HCEC 1CT (cell line): ENCODE measurements at regions not wholly inside any gene's neighbourhood (a gene's known extent, or its start where the extent isn't known, plus 50 kb on each side); places are given as distances from the start of the nearest gene placed in this dataset.

Experiments
- DNase-seq: peaks from one replicate; pipeline ENCODE4 v3.0.0-alpha.2; 2017

DNA sequence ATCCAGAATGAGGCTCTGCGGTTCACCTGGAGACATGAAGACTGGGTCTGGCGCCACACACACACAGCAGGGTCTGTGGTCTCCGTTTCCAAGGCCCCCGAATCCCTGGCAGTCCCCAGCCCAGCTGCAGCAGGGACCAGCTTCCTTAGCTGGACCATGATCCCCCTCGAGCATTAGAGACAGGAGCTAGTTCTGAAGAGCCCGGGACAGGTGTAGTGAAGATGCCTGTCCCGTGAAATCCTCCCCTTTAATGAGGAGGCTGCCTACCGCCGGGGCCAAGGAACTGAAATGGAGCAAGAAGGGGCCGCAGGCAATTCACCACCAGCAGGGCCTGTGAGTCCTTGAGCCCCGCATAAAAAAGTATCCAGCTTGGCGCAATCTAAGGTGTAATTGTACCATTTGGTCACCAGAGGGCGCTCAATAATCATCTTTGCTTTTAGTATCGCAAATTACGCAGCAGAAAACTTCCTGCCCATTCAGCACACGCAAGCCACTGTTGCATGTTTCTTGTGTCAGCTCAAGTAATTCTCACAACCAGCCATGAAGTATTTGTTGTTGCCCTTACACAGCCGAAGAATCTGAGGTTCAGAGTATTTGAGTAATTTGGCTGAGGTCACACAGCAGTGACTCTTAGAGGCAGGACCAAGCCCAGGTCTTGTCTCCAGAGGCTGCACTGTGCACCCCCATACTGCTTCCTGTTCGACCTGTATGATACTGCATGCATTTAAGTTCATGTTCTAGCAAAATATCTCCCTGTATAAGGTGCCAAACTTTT, 54.3 kb upstream of the PPP2R5C start:
- DNase-seq: peak; percentile 64

DNA sequence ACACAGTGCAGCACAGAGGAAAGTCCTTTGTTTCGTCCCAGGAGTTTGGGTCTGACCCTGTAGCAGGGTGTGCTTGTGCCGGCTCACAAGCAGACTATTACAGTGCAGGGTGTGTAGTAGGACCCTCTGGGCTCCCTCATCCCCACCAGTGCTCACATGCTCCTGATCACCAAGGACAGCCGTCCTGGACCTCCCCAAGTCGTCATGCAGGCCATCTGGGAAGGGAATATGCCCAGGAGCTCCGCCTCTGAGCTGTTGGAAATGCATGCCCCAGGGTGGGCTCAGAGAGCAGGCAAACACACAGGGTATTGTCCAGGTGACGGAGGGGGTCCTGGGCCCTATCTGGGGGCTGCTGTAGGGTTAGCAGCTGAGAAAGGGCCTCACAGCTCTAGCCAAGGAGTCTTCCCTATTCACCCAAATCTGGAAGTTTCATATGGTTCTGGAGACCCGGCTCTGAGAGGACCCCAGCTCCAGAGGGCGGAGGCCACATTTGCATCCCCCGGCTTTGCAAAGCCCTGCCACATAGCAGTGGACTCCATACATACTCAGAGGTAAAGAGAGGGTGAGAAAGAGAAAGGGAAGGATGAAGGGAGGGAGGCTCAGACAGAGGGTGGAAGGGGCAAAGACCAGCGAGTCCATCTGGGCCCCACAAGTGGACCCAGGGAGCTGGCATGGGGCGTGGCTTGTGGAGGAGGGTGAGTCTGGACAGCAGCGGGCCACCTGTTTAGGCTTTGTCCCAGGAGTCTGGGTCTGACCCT, 53.5 kb upstream of the PPP2R5C start:
- no peak for DNase-seq

DNA sequence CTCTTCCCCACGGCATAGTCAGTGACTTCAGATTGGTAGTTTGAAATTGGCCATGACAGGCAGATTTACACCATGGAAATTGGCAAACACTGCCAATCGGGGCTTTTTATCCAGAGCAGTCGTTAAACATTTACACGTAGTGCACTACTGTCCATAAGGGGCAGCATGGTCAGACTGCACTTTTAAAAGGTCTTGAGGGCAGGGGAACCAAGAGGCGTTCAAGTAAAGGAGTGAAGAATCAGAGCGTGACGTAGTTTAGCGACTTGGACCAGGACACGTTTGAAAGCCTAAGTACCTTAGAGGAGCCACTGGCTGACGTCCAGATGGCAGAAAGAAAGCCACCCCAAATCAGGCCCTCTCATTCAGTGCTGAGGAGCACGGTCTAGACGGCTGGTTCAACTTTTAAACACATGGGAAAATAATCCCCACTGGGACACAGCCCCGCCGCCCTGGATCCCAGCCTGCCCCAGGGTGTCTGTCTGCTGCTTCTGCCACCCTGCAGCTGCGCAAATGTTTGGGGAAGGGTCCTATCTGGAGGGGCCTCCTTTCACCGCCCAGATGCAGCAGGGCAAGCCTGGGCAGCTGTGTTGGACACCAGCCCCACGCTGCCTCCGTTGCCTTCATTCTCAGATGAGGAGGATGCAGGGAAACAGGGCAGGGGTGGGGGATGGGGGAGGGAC, 52.5 kb upstream of the PPP2R5C start:
- no peak for DNase-seq

DNA sequence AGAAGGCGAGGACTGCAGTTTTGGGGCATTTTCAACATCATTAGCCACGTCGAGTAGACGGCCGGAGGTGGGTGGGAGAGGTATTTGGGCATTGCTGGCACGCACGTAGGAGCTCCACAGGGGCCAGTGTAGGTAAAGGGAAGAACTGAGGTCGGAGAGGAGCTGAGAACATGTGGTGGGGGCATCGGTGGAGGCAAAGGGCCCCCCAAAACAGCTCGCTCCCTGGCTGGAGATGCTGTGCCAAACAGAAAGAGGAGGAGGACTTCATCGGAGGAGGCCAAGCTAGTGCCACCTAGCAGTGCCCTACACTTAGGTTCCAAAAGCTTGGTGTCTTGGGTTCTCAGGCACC, 52.0 kb upstream of the PPP2R5C start:
- DNase-seq: no peak

DNA sequence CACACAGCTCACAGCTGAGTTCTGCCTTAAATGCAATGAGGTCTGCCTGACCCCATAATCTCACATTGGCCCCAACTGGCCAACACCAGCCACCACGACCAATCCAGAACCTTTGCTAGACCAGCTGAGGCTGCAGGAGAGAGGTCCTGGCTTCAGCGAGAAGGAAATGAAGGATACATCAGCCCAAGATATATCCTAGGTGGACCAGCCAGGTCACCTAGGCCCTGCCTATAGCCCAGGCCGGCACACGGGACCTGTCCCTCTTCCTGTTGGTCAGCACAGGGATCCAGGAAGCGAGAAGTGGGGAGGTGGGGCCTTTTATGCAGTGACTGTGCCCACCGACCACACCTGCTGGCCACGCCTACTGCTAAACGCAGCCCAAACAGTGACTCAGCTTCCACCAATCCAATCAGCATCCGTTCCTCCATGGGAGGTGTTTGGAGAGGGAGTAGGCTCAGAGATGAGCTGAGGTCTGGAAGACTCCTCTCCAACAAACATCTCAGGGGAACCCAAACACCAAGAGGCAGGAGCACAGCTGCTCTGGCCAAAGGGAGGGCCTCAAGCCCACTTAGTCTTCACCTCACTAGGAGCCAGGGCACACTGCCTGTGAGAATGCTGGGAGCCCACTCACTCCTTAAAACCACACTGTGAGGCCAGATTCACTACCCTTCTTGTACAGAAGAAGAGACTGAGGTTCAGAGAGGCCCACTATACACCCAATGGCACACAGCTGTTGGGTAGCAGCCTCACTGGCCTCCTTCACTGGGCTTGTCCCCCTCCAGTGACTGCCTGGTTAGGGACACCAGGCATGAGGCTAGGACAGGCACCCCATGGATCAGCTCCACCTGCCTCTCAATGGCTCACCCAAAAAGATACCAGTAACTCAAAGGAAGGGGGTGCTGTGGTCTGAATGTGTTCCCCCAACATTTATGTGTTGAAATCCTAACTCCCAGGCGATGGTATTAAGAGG, 51.3 kb upstream of the PPP2R5C start:
- no peak for DNase-seq

DNA sequence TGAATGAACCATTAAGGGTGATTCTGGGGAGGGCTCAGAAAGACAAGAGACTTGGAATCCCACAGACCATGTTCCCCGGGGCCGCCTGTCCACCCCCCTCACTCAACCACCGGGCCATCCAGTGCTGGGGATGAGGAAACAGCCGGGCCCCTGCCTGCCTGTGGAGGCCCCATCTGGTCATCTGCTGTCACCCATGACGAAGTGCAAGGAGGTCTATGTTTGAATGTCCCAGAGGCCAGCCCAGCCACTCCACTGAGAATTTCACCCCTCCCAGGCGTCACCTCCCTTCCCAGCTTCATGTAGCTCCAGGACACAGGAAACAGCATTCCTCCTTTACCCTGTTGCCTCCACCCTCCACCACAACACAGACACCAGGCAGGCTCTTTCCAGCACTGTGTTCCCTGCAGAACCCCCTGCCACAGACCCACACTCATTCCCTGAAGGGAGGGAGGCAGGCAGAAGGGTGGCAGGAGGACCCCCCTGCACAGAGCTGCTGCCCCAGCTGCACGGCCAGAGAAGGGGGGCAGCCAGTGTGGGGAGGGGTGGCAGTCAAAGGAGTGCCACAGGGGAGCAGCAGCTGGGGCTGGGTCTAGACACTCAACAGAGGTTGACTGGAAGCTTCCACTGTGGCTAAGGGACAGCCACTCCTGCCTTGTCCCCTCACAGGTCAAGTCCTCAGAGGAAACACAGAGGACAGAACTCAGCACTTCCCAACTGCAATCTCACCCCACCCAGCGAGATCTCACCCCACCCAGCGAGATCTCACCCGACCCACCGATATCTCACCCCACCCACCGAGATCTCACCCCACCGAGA, 50.3 kb upstream of the PPP2R5C start:
- no peak for DNase-seq
